ENCODE measurements at regions not wholly inside any gene's neighbourhood (a gene's known extent, or its start where the extent isn't known, plus 50 kb on each side); places are given as distances from the start of the nearest gene placed in this dataset.

DNA sequence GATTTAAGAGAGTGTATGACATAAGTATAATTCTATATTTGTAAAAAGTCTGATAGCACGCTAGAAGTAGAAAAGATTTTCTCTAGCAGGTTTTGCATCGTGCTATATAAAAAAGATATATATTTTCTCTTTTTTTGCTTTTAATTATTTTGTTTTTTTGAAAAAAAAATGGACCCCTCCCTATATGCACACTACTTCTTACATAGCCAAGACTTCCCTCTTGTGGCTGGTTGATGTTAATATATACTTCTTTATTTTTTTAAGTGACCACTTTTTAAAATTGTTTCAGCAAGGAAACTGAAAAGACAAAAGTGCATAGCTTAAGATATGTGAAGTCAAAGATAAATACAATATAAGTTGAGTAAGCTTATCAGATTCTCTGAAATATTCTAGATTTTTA is 1202.8 kb downstream of the DIAPH3 start:
- in situ Hi-C loops (cut with MboI; ENCODE audit: low sequenced_read_pairs), result no loop called here

DNA sequence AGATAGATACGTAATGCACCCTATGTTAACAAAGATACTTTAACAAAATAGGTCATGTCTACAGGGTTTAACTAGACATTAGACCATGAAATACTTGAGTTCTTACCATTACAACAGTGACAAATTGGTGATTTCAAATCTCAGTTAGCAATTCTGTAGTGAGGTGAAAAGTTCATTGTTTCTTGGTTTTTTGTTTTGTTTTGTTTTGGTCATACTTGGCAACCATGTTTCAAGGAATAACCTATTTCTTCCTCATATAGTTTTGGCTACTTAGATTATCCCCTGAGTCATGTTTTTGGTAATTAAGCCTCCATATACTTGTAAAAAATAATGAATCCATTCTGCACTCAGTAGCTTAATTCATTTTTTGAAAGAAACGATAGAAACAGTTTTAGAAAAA is 1200.4 kb downstream of the DIAPH3 start:
- in situ Hi-C loops (cut with MboI; ENCODE audit: low sequenced_read_pairs), result no loop called here

DNA sequence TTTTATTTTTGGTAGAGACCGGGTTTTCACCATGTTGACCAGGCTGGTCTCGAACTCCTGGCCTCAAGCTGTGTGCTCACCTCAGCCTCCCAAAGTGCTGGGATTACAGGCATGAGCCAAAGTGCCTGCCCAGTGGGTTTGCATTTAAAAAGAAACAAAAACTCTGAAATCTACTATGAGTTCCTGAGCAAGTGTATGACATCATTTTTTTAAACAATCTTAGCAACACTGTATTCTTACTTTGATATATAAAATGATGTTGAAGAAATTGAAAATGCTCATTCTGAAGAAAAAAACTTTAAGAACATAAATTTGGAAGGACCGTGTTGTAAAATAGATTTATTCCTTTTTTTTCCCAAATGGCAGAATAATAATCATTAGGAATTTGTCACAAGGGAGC is 1199.7 kb downstream of the DIAPH3 start:
- in situ Hi-C loops (cut with MboI; ENCODE audit: low sequenced_read_pairs), result no loop called here

DNA sequence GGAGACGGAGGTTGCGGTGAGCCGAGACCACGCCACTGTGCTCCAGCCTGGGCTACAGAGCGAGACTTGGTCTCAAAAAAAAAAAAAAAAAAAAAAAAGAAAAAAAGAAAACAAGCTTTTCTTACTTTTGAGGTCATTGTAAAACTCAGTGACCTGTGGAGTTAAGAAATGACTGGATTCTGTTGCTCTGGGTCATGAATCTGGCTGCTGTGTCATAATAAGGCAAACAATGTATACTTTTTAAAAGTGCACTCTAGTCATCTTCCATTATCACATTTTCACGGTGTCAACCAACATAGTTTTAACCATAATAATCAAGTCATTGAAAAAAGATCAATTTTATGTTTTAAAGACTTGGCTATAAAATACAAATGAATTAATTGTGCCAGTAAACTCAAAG is 1186.6 kb downstream of the DIAPH3 start:
- in situ Hi-C loops (cut with MboI; ENCODE audit: low sequenced_read_pairs), result no loop called here

DNA sequence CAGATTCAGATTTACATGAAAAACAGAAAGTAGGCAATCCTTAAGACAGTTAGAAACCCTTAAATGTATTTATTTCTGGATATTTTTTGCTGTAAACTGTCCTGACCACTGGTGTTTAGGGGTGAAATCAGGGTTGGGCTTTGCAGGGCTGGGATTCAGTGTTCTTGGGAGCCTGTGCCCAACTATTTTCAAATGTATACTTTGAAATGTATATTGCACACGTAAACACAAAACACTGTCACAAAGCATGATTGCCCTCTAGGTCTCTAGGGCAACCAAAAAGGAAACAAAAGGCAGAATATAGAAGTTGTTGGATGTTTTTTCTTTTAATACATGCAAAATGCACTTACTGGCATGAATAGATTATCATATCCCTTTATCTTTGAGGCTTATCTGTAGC is 1185.4 kb downstream of the DIAPH3 start:
- in situ Hi-C loops (cut with MboI; ENCODE audit: low sequenced_read_pairs), result no loop called here

DNA sequence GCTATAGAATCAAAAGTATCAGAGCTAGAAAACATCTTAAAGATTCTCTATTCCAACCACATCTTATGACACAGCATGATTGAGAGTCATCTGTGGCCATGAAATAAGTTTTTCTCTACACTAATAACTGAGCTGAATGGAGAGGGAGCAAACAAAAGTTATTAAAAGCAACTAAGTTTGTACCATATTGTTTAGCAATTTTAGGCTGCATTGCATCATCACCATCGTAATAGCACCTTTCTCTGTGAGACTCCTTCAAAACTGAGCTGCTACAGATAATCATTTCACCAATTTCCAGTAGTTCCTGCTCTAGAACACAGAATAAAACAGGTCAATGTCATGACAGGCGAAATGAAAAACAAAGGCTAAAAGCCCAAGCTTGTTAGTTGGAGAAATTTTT is 1183.9 kb downstream of the DIAPH3 start:
- in situ Hi-C loops (cut with MboI; ENCODE audit: low sequenced_read_pairs), result no loop called here

DNA sequence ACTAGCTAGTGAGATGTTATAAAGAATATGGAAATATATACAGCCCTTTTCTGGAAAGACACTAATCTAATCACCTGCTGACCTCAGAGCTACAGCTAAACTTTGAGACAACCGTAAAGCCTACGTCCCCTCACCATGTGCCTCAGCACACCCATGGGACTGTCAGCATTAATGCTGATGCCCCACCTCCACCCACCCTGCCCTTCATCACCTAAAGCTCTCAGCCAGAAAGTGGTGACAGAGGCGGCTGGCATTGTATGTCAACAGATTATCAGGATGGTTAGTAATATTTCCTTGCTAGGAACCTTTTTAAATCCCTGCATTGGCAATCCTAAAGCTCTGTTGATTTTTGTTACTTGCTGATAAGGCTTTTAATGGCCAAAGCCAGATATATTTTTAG is 1177.9 kb downstream of the DIAPH3 start:
- in situ Hi-C loops (cut with MboI; ENCODE audit: low sequenced_read_pairs), result no loop called here

DNA sequence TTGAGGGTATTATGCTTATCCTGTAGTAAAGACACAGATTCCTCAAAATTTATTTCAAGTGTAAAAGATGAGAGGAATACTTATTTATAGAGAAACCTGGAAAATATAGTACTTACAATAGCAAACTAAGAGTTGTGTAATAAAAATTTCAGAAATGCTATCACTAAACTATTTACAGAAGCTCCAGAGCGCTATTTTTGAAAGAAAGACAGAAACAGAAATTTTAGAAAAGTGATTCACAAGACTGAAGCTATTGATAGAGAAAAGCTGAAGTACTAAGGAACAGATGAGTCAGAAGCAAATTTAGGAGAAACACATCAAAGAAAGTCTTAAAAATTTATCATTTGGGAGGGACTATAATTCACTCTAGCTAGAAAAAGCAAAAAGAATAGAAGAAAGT is 1174.2 kb downstream of the DIAPH3 start:
- in situ Hi-C loops (cut with MboI; ENCODE audit: low sequenced_read_pairs), result no loop called here

DNA sequence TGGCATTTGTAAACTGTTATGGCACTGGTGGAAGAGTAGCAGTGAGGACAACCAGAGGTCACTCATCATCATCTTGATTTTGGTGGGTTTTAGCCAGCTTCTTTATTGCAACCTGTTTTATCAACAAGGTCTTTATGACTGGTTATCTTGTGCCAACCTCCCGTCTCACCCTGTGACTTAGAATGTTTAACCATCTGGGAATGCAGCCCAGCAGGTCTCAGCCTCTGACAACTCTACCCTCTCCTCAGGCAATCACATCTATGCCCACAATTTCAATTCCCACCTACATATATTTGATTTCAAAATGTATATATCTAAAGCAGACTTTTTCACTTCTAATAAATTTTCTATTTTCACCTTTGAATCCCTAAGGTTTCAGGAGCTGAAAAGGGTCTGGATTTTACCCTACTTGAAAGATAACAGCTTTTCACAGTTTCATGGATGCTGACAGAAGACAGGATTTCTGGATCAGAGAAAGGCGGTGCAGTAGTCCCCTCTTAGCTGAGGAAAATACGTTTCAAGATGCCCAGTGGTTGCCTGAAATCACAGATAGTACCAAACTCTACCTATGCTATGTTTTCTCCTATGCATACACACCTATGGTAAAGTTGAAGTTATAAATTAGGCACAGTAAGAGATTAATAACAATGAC is 1171.8 kb downstream of the DIAPH3 start:
- in situ Hi-C loops (cut with MboI; ENCODE audit: low sequenced_read_pairs), result no loop called here

DNA sequence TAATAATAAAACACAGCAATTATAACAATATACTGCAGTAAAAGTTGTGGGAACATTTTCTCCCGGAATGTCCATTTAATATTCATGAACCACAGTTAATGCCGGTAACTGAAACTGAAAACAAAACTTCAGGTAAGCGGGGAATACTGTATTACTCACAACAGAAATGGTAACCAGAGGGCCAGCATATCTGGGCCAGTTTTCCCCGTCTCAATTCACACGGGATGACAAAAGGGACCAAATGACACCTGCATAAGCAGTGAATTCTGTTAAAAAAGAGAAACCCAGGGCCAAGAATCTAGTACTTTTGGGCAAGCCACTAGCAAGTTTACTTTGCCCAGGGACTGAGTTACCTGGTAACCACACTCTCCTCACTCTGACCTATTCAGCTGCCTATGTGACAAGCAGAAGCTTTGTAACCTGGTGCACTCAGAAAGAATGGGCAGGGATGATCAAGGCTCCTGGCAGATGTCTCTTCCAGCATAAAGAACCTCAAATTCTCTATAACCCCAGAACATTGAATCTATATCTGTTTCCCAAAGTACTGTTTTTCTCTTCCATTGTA is 1171.2 kb downstream of the DIAPH3 start:
- in situ Hi-C loops (cut with MboI; ENCODE audit: low sequenced_read_pairs), result no loop called here

DNA sequence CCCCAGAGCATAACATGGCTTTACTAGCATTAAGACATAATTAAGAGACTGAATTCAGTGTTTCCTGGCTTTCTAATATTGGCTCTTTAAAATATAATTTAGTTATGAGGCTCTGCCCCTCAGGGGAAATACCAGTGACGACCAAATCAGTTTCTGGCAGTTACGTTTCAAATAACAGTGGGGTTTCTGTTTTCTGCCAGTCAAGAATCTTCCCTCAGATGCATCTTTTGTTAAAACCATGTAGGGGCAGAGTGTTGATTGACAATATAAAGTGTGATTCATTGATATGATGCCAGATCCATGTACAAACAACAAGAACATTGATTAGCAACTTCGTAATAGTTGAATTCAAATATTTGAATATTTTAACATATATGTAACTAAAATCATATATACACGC is 1169.7 kb downstream of the DIAPH3 start:
- in situ Hi-C loops (cut with MboI; ENCODE audit: low sequenced_read_pairs), result no loop called here

DNA sequence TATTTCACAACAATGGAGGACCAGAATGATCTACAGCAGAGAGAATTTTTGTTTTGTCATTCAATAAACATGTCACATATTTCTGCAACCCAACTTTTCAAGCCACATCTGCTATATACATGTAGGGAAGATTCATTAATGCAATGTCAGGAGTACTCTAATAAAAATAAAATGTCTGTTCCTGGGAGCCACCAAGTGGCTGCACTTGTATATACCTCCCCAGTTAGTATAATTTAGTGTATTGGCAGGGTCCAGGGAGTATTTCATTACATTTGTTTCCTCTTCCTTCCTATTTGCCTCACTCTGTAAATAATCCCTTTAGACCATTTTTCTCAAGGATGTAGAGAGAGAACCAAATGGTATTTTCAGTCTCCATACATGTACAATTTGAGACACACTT is 1169.0 kb downstream of the DIAPH3 start:
- in situ Hi-C loops (cut with MboI; ENCODE audit: low sequenced_read_pairs), result no loop called here

DNA sequence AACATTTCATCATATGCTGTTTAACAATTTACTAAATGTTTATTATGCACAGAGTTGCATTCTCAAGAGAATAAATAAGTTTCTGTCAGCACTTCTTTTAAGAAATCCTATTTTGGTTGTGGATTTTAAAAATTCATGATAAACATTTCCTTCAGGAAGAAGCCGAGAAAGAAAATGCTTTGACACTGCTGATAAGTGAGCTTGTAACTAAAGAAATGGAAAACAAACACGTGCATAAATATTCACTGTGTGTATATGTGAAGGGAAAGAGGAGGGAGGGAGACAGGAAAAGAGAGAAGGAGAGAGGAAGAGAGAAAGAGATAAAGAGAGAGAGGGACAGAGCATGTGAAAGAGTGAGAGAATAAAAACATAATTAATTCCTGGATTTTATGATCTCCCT is 1165.0 kb downstream of the DIAPH3 start:
- in situ Hi-C loops (cut with MboI; ENCODE audit: low sequenced_read_pairs), result no loop called here

DNA sequence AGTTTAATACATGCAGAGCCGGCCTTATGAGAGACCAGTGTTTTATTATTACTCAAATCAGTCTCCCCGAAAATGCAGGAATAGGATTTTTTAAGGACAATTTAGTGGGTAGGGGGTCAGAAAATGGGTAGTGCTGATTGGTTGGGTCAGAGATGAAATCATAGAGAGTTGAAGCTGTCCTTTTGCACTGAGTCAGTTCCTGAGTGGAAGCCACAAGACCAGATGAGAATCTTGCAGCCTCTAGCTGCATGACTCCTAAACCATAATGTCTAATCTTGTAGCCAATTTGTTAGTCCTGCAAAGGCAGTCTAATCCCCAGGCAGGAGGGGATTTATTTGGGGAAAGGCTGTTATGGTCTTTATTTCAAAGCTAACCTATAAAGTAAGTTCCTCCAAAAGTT is 1163.9 kb downstream of the DIAPH3 start:
- in situ Hi-C loops (cut with MboI; ENCODE audit: low sequenced_read_pairs), result no loop called here

DNA sequence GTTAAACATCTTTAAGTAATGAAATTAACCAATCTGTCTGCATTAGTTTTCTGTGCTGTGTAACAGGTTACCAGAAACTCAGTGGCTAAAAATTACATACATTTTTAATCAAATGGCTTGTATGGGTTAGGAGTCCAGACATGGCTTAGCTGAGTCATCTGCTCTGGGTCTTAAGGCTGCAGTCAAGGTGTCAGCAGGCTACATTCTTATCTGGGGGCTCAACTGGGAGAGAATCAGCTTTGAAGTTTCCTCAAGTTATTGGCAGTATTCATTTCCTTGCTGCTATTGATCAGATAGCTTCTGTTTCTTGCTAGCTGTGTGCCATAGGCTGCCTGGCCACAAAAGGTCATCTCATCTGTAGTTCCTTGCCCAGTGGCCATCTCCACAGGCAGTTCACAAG is 1163.0 kb downstream of the DIAPH3 start:
- in situ Hi-C loops (cut with MboI; ENCODE audit: low sequenced_read_pairs), result no loop called here

DNA sequence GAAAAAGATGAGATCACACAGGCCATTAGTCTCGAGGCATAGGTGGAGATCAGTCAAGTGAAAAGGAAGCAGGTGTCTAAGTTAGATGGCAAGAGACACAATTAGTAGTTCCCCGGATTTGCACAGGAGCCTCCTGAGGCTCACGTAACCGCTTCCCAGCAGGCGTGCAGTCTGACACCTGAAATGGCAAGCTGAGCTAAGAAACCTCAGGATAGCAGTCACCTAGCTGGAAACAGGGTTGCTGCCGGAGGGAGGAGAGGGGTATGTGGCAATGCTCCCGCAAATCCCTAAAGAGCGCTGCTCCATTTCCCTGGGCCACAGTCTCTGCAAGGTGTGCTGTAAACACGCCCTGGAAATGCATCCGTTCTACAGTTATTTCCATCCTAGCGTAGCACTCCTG is 1151.0 kb downstream of the DIAPH3 start:
- in situ Hi-C loops (cut with MboI; ENCODE audit: low sequenced_read_pairs), result no loop called here

DNA sequence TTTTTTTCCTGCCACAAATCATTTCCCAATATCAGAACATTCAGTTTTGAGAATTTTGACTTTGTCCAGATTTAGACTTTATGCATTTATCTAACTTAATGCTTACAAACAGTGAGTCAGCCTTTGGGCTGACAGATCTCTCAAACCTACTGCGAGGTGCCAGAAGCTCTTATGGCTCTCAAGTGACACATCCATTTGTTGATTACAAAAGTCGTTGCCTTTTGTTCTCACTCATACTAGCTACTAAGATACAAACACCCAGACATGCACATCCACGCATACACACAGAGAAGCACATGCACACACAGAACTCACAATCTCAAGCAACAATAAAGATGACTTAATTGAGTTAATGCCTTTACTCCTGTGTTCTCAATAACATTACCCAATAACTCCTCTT is 1147.5 kb downstream of the DIAPH3 start:
- in situ Hi-C loops (cut with MboI; ENCODE audit: low sequenced_read_pairs), result no loop called here

DNA sequence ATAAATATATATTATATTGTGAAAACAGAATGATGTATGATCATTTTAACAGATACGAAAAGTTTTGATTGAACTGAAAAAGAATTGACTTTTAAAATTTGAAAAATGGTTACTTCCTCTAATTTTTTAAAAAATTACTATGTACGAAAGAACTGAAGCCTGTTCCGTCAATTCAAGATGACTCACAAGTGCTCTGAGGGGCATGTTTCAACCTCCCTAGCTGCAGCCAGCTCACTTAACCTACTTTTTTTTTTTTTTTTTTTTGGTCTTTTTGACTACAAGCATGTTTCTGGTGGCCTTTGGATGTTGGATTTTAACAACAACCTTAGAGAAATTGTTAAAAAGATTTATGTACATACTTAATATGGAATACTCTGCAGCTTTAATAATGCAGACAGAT is 1139.3 kb downstream of the DIAPH3 start:
- in situ Hi-C loops (cut with MboI; ENCODE audit: low sequenced_read_pairs), result no loop called here

DNA sequence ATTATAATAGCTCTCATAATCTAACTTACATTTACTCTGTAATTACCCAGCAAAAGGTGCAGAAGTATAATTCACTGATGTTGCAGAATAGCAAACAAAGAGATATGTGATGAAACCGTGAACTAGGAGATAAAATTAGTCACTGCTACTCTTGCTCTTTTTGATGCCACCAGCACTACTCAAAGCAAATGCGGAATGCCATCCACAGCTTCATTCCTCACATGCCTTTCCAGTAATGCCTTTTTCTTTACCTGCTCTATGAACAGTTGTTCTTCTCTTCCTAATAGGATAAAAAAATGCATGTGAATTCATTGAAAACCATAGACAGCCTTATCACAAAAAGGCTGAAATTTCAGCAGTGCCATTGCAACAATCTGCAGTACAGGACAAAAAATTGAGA is 1129.5 kb downstream of the DIAPH3 start:
- in situ Hi-C loops (cut with MboI; ENCODE audit: low sequenced_read_pairs), result no loop called here

DNA sequence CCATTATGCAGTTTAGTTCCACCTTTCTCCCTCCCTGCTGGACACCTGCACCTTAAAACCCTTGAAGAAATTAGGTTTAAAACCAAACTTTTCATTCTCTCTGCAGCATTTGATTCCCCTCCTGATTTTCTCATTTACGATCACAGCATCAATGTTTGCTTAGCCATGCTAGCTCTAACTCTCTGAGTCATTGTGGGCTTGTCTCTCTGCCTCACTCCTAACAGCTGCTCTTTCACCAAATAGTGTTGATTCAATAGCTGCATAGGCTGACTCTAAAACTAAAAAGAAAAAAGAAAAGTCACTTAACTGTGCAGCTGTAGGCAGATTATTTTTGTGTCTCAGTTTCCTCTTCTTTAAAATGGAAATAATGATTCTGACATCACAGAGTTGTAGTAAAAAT is 1124.9 kb downstream of the DIAPH3 start:
- in situ Hi-C loops (cut with MboI; ENCODE audit: low sequenced_read_pairs), result no loop called here

DNA sequence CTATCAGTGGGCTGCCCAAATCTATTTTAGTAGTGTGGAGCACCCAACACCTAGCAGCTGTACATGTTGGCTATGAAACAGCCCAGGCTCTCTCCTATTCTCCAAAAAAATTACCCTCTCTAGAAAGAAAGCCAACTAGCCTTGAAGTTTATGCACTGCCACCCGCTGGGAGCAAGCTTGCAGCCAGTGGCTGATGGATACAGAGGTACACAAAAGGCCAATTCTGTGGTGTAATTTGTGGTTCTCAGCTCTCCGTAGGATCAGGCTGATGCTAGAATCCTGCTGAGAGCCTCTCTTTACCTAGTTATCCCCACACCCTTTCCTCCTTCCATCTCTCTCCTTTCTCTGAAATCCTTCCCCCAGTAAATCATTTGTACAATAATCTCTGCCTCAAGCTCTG is 1120.7 kb downstream of the DIAPH3 start:
- in situ Hi-C loops (cut with MboI; ENCODE audit: low sequenced_read_pairs), result no loop called here

DNA sequence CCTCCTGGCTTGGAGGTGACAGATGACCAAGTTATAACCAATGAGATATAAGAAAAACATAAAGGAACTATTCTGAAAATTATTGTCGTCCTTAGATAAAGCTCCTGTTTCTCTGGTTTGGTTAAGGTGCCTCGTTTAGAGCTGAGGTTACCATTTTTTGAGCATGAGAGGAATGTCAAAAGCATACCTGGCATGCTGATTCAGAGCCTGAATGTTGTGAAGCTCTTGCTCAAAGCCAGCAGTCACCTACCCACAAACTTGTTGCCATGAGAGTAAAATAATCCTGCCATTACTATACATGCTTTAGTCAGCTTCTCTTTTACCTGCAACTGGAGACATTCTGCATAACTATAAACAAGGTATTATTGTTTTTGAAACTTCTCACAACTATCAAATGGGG is 1116.2 kb downstream of the DIAPH3 start:
- in situ Hi-C loops (cut with MboI; ENCODE audit: low sequenced_read_pairs), result no loop called here

DNA sequence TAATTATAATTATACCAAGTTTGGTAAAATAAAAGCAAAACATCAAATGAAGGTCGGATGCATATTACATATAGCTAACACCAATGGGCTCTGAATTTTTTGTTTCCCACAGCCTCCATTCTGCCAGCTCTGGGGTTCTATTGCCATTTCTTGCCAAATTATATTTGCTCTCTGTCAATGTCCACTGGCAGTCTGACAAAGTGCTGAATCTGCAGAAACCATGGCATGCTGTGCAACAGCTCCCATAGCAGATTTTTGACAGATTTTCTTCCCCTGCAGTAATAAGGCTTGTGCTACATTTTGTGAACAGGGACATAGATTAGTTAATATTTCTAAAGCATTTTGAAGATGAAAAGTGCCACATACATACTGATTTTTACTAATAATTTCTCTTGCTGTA is 1102.1 kb downstream of the DIAPH3 start:
- in situ Hi-C loops (cut with MboI; ENCODE audit: low sequenced_read_pairs), result no loop called here
